ENCODE measurements at regions not wholly inside any gene's neighbourhood (a gene's known extent, or its start where the extent isn't known, plus 50 kb on each side); places are given as distances from the start of the nearest gene placed in this dataset.

- TF ChIP-seq, protein P1, sequence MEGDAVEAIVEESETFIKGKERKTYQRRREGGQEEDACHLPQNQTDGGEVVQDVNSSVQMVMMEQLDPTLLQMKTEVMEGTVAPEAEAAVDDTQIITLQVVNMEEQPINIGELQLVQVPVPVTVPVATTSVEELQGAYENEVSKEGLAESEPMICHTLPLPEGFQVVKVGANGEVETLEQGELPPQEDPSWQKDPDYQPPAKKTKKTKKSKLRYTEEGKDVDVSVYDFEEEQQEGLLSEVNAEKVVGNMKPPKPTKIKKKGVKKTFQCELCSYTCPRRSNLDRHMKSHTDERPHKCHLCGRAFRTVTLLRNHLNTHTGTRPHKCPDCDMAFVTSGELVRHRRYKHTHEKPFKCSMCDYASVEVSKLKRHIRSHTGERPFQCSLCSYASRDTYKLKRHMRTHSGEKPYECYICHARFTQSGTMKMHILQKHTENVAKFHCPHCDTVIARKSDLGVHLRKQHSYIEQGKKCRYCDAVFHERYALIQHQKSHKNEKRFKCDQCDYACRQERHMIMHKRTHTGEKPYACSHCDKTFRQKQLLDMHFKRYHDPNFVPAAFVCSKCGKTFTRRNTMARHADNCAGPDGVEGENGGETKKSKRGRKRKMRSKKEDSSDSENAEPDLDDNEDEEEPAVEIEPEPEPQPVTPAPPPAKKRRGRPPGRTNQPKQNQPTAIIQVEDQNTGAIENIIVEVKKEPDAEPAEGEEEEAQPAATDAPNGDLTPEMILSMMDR (IDR thresholded peaks at IDR 0.05 in 4 of 5, conservative IDR thresholded peaks at IDR 0.05 in 1 of 5), result no peak
- no peak for TF ChIP-seq POLR2A (IDR thresholded peaks at IDR 0.05)
Measured at GRCh38 chr17:45672792-45673191, 111.3 kb upstream of the CRHR1 start.
